ENCODE measurements at regions not wholly inside any gene's neighbourhood (a gene's known extent, or its start where the extent isn't known, plus 50 kb on each side); places are given as distances from the start of the nearest gene placed in this dataset.

DNA sequence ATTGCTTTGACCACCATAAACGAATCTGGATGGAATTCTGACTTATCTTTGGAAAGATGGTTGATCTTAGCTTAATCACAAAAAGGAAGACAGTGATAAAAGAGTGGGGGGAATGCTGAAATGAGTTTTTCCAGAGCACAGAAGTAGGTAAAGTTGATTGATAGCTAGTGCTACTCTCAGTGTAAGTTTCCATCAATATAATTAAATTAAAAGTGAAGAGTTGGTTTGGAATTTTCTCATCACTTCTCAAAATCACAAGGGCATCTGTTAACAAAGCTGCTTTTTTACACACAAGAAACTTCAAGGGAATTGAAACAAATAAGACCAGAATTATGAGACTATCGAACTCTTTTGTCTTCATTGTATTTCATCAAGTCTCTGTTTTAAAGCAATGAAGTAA is 1217.3 kb downstream of the REEP3 start:
- Histone ChIP-seq H3K27me3 (ENCODE audit: low read length) (no peaks in the 10 kb centered on the region), H3K9ac (ENCODE audit: low read length) (no peak overlapping the region), H3F3A (ENCODE audit: insufficient read depth) (no peaks in the 10 kb centered on the region), H3K79me2 (ENCODE audit: insufficient read depth, low read length) (no peaks in the 10 kb centered on the region), H3K27ac (ENCODE audit: low read depth, low read length) (no peak overlapping the region), H4K20me1 (ENCODE audit: low read depth, low read length) (no peaks in the 10 kb centered on the region), H2AFZ (ENCODE audit: low read depth, low read length, severe bottlenecking) (no peak overlapping the region), H3K9me2 (replicated peaks; ENCODE audit: insufficient read depth, low read length) (no peaks in the 10 kb centered on the region), H3K36me3 (ENCODE audit: low read length) (no peaks in the 10 kb centered on the region), H3K4me3 (ENCODE audit: insufficient read depth, low read length, poor library complexity, severe bottlenecking) (no peak overlapping the region), H3K4me2 (ENCODE audit: low read depth, low read length, poor library complexity, severe bottlenecking) (no peak overlapping the region), H3K9me3 (ENCODE audit: insufficient read depth, low read length) (no peaks in the 10 kb centered on the region)
- no peak for TF ChIP-seq EZH2phosphoT487 (conservative IDR thresholded peaks at IDR 0.05; ENCODE audit: low read length)
- TF ChIP-seq, protein P1, sequence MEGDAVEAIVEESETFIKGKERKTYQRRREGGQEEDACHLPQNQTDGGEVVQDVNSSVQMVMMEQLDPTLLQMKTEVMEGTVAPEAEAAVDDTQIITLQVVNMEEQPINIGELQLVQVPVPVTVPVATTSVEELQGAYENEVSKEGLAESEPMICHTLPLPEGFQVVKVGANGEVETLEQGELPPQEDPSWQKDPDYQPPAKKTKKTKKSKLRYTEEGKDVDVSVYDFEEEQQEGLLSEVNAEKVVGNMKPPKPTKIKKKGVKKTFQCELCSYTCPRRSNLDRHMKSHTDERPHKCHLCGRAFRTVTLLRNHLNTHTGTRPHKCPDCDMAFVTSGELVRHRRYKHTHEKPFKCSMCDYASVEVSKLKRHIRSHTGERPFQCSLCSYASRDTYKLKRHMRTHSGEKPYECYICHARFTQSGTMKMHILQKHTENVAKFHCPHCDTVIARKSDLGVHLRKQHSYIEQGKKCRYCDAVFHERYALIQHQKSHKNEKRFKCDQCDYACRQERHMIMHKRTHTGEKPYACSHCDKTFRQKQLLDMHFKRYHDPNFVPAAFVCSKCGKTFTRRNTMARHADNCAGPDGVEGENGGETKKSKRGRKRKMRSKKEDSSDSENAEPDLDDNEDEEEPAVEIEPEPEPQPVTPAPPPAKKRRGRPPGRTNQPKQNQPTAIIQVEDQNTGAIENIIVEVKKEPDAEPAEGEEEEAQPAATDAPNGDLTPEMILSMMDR (IDR thresholded peaks at IDR 0.05; ENCODE audit: insufficient read depth, low read length, poor library complexity, severe bottlenecking) = no peak

DNA sequence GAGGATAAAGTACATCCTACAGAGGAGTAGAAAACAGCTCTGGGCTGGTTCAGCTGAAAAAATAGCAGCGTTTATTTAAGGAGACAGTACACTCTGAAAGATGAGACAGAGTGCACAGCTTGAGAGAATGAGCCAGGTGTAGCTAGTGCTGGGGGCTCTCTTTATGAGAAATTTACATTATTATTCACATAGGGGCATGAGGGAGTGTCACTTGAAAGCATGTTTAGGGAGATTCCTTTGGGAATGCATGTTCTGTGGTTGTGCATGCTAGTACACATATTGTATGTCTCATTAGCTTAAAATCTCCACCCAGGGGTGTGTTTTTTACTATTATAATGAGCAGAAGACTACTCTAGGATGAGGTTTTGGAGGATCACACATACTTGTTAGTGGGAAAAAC is 1224.4 kb downstream of the REEP3 start:
- Histone ChIP-seq H3K79me2 (ENCODE audit: insufficient read depth, low read length) (no peaks in the 10 kb centered on the region), H3K36me3 (ENCODE audit: low read length) (no peaks in the 10 kb centered on the region), H3K9ac (ENCODE audit: low read length) (no peak overlapping the region), H3K4me3 (ENCODE audit: insufficient read depth, low read length, poor library complexity, severe bottlenecking) (no peak overlapping the region), H3K27me3 (ENCODE audit: low read length) (no peaks in the 10 kb centered on the region), H3K27ac (ENCODE audit: low read depth, low read length) (no peak overlapping the region), H3K9me2 (replicated peaks; ENCODE audit: insufficient read depth, low read length) (no peaks in the 10 kb centered on the region), H3K9me3 (ENCODE audit: insufficient read depth, low read length) (no peaks in the 10 kb centered on the region), H4K20me1 (ENCODE audit: low read depth, low read length) (no peaks in the 10 kb centered on the region), H2AFZ (ENCODE audit: low read depth, low read length, severe bottlenecking) (no peak overlapping the region), H3K4me2 (ENCODE audit: low read depth, low read length, poor library complexity, severe bottlenecking) (no peak overlapping the region), H3F3A (ENCODE audit: insufficient read depth) (no peaks in the 10 kb centered on the region)
- TF ChIP-seq, protein P1 (IDR thresholded peaks at IDR 0.05; ENCODE audit: insufficient read depth, low read length, poor library complexity, severe bottlenecking) = no peak
- TF ChIP-seq EZH2phosphoT487 (conservative IDR thresholded peaks at IDR 0.05; ENCODE audit: low read length) = no peak

DNA sequence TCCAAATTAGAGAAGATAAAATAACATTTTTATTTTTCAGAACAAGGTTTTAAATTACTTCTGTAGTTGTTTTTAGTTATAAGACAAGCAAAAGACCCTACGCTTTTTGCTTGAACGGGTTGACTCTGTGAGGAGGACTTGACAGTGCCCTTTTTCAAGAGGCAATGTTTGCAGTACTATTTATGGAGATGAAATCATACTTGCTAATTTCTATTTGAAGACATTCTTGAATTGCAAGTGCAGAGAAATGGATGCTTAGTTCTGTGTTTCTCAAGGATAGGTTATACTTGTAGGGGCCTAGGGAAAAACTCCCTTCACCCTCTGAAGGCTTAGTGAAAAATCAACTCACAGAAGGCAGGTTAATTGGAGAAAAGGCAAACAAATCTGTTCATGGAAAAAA is 1229.5 kb downstream of the REEP3 start:
- Histone ChIP-seq H3K4me2 (ENCODE audit: low read depth, low read length, poor library complexity, severe bottlenecking) (no peak overlapping the region), H3K9me2 (replicated peaks; ENCODE audit: insufficient read depth, low read length) (no peaks in the 10 kb centered on the region), H3K27ac (ENCODE audit: low read depth, low read length) (no peak overlapping the region), H2AFZ (ENCODE audit: low read depth, low read length, severe bottlenecking) (no peak overlapping the region), H3K4me3 (ENCODE audit: insufficient read depth, low read length, poor library complexity, severe bottlenecking) (no peak overlapping the region), H3K27me3 (ENCODE audit: low read length) (no peaks in the 10 kb centered on the region), H3K36me3 (ENCODE audit: low read length) (no peaks in the 10 kb centered on the region), H3F3A (ENCODE audit: insufficient read depth) (no peaks in the 10 kb centered on the region), H3K79me2 (ENCODE audit: insufficient read depth, low read length) (no peaks in the 10 kb centered on the region), H4K20me1 (ENCODE audit: low read depth, low read length) (no peaks in the 10 kb centered on the region), H3K9ac (ENCODE audit: low read length) (no peak overlapping the region), H3K9me3 (ENCODE audit: insufficient read depth, low read length) (no peaks in the 10 kb centered on the region)
- TF ChIP-seq, protein P1 (IDR thresholded peaks at IDR 0.05; ENCODE audit: insufficient read depth, low read length, poor library complexity, severe bottlenecking) = no peak
- TF ChIP-seq EZH2phosphoT487 (conservative IDR thresholded peaks at IDR 0.05; ENCODE audit: low read length) = no peak
